Lower leg skin (tissue), 4 donors: ENCODE measurements at regions not wholly inside any gene's neighbourhood (a gene's known extent, or its start where the extent isn't known, plus 50 kb on each side); places are given as distances from the start of the nearest gene placed in this dataset.

ENCODE experiments used
- DNase-seq, 2 donors: peaks; one replicate each; pipeline ENCODE4 v3.0.0-alpha.2; 2019; ENCODE audit warnings: low spot score in 2 of 2
- H3K4me3 ChIP-seq: fragments of 200-600 bp; sonication (generic); 2 replicates; pipeline ENCODE4 v1.5.1; 2017; ENCODE audit warnings: mild to moderate bottlenecking, low read depth; ENCODE audit not compliant: poor library complexity, severe bottlenecking
- POLR2A ChIP-seq, 2 donors: fragments of 450-650 bp; IDR thresholded peaks; one replicate each; pipeline ENCODE4 v1.6.1; 2016 to 2017; ENCODE audit warnings: antibody characterized with exemption in 2 of 2, mild to moderate bottlenecking in 1 of 2, moderate library complexity in 1 of 2
- WGBS, 2 donors: methylation state at CpG; one replicate each; pipeline ENCODE4 v1.1.5; 2018; 5-methylcytosine and 5-hydroxymethylcytosine counted together
- intact Hi-C: fragments of 100-400 bp; cut with DNase I; formaldehyde crosslinking; loops from one replicate; pipeline ENCODE4 v1.15.0; 2023; ENCODE audit warnings: low total_unique reads
- TF ChIP-seq, protein P1 (sequence below), 3 donors: fragments of 450-650 bp; IDR thresholded peaks; one replicate each; pipeline ENCODE4 v1.5.1; 2016; ENCODE audit warnings: antibody characterized with exemption in 3 of 3, mild to moderate bottlenecking in 3 of 3, moderate library complexity in 2 of 3

DNA sequence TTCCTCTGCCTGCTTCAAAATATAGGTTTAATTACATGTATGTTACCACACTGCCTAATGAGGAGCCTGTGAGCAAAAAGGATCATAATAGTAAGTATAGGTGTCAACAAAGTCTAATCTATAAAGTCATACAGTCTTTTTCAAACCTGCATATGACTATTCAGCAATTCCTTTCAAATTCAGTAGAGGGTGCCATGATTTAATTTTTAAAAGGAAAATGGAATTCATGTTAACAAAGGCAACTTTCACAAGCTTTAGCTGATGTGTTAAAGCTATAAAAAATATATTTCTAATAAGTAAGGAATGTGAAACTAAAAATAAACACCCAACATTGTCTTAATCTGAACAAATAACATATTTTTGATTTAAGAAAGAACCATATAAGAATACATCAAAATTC lies 52.1 kb downstream of the MPP7 start:
- no peak overlapping the region for H3K4me3 ChIP-seq
- TF ChIP-seq, protein P1, sequence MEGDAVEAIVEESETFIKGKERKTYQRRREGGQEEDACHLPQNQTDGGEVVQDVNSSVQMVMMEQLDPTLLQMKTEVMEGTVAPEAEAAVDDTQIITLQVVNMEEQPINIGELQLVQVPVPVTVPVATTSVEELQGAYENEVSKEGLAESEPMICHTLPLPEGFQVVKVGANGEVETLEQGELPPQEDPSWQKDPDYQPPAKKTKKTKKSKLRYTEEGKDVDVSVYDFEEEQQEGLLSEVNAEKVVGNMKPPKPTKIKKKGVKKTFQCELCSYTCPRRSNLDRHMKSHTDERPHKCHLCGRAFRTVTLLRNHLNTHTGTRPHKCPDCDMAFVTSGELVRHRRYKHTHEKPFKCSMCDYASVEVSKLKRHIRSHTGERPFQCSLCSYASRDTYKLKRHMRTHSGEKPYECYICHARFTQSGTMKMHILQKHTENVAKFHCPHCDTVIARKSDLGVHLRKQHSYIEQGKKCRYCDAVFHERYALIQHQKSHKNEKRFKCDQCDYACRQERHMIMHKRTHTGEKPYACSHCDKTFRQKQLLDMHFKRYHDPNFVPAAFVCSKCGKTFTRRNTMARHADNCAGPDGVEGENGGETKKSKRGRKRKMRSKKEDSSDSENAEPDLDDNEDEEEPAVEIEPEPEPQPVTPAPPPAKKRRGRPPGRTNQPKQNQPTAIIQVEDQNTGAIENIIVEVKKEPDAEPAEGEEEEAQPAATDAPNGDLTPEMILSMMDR (IDR thresholded peaks at IDR 0.05), result no peak
- TF ChIP-seq POLR2A (IDR thresholded peaks at IDR 0.05), result no peak
- intact Hi-C loops, result loop anchor here (5.0 kb wide), 1 partner anchor 132 kb away; no protein-coding TSS in a partner anchor
- DNase-seq, result no peak

DNA sequence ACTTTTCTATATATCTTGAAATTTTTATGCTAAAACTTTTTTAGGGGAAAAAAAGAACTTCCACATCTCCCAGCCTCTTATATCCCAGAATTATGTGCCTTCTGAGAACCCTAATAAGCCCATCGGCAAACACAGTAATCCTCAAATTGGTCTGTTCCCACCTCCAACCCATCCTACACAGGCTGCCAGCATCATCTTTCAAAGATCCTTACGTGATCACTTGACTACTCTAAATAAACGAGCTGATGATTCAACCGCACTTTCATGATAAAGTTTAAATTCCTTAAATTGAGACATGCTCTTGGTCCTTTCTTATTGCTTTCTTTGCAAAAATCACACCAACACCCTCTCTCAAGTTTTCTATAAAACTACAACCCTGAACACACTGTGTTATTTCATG lies 52.5 kb downstream of the MPP7 start:
- no peak for TF ChIP-seq POLR2A (IDR thresholded peaks at IDR 0.05)
- TF ChIP-seq, protein P1 (IDR thresholded peaks at IDR 0.05), result no peak
- WGBS, 2 donors, result 71 to 82% methylated on average over 4 of the region's 4 CpGs
- intact Hi-C loops, result loop anchor here (5.0 kb wide), 1 partner anchor 132 kb away; no protein-coding TSS in a partner anchor
- no peak overlapping the region for H3K4me3 ChIP-seq
- no peak for DNase-seq

DNA sequence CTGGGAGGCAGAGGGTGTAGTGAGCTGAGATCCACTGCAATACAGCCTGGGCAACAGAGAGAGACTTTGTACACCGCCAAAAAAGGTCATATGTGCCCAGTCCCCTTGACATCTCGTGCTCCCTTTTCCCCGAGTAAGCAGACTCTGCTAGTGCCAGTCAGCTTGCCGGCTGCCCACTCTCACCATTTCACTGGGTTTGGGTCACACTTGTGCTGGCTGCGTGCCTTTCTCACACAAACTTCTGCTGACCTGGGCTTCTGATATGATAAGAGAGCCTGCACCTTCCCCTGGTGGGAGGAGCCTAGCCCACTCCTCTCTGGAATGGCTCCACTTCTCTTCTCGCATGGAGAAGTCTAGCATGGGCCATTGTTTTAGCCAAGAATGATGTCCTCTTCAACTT lies 53.4 kb downstream of the MPP7 start:
- H3K4me3 ChIP-seq, result no peak overlapping the region
- 84 to 91% methylated on average over 6 of the region's 6 CpGs for WGBS, 2 donors
- TF ChIP-seq, protein P1 (IDR thresholded peaks at IDR 0.05), result no peak
- TF ChIP-seq POLR2A (IDR thresholded peaks at IDR 0.05), result no peak
- no peak for DNase-seq
- intact Hi-C loops, result no loop called here

DNA sequence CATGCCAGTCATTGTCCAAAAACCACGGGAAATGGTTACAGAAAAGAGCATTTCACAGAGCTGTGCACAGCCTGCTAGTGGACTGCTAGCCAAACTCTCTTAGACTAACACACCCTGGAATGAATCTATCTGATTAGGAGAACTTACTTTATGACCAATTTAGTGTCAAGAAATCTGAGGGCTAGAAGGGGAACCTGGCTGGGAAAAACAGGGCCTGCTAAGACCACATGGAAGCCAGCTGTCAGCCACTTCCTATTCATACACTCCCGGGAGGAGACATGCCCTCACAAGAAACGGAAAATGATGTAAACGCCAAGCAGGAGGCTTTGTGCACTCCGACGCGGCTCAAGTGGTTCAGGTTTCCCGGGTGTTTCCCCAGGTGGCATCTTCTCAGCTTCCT lies 54.8 kb downstream of the MPP7 start:
- no peak for TF ChIP-seq POLR2A (IDR thresholded peaks at IDR 0.05)
- TF ChIP-seq, protein P1 (IDR thresholded peaks at IDR 0.05), result no peak
- DNase-seq, result peak in 1 of 2 donors; percentile 32
- 11 to 22% methylated on average over 8 of the region's 8 CpGs for WGBS, 2 donors
- intact Hi-C loops, result no loop called here
- H3K4me3 ChIP-seq, result no peak overlapping the region

DNA sequence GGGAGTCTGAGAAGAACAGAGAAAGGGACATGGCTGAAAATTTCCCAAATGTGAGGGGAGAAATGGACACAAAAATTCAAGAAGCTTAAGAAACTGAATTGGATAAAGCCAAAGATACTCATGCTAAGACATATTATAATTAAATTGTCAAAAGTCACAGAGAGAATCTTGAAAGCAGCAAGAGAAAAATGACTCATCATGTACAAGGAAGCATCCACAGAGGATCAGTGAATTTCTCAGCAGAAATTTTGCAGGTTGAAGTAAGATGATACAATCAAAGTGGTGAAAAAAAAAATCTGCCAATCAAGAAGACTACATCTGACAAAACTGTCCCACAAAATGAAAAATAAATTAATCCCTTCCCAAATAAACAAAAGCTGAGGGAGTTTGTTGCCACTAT lies 56.8 kb downstream of the MPP7 start:
- TF ChIP-seq, protein P1 (IDR thresholded peaks at IDR 0.05), result no peak
- TF ChIP-seq POLR2A (IDR thresholded peaks at IDR 0.05), result no peak
- intact Hi-C loops, result no loop called here
- DNase-seq, result no peak
- no peak overlapping the region for H3K4me3 ChIP-seq

DNA sequence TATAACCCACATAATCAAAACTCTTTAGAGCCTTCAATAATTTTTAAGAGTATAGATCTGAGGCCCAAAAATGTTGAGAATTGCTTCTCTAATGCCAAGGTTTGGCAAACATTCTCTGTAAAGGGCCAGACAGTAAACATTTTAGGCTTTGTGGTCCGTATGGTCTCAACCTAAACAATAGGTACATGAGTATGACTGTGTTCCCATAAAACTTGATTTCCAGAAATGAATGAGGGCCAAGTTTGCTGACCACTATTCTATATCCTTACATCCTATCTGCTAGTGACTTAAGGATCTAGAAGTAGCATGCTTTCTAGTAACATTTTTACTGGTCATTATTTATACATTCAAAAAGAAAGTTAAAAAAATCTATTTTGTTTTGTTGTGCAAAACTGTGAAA lies 58.9 kb downstream of the MPP7 start:
- TF ChIP-seq, protein P1 (IDR thresholded peaks at IDR 0.05), result no peak
- no peak for TF ChIP-seq POLR2A (IDR thresholded peaks at IDR 0.05)
- no peak overlapping the region for H3K4me3 ChIP-seq
- no peak for DNase-seq
- WGBS, 2 donors, result 94 to 97% methylated on average over 1 of the region's 1 CpG
- intact Hi-C loops, result no loop called here
